GM12891 (cell line): ENCODE measurements at regions not wholly inside any gene's neighbourhood (a gene's known extent, or its start where the extent isn't known, plus 50 kb on each side); places are given as distances from the start of the nearest gene placed in this dataset.

ENCODE experiments used
- POLR2A ChIP-seq: IDR thresholded peaks from 2 replicates; pipeline ENCODE4 v1.6.1; 2011; ENCODE audit warnings: low read depth, low read length, control low read depth
- POLR2AphosphoS5 ChIP-seq: IDR thresholded peaks from 2 replicates; pipeline ENCODE4 v1.6.1; 2011; ENCODE audit warnings: low read depth, low read length, control low read depth
- TAF1 ChIP-seq: IDR thresholded peaks from 2 replicates; pipeline ENCODE4 v1.6.1; 2011; ENCODE audit warnings: low read depth, low read length, control low read depth

DNA sequence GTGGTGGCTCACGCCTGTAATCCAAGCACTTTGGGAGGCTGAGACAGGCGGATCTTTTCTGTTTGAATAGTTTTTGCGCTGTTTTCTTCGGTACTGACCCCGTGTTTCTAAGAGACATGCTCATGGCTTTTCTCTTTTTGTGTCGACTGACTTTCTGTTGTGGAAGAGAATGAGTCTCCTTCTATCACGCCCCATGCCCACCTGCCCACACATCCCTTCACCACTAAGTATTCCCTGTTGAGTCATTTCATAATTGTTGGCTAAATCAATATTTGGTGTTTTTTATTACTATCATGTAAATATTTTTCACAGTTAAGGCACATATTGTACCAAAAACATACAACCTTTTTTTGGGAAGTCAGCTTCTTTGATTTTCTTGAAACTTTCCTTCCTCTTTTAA, 198.8 kb upstream of the TWIST2 start:
- no peak for TF ChIP-seq POLR2A
- no peak for TF ChIP-seq POLR2AphosphoS5
- no peak for TF ChIP-seq TAF1
